ENCODE measurements at regions not wholly inside any gene's neighbourhood (a gene's known extent, or its start where the extent isn't known, plus 50 kb on each side); places are given as distances from the start of the nearest gene placed in this dataset.
"Not testable (repeated sequence)": the region's sequence is repeated elsewhere in the genome, so short reads cannot be mapped to it uniquely, and the experiment has no call there.

DNA sequence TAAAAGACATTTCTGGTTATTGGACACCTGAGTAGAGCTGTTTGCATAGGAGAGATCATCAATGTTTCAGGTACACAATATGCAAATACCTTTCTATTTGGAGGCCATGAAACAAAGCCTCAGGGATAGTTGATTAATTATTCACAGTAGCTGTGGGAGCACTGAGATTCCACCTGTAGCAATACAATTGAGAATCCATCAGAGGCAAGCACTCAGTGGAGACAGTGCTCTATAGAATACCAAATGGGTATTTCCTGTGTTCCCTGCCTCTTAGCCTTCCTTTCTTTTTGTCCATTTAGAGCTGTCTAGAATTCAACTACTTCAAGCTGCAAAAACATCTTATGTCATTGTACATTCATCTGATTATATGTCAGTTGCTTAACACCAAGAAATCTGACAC, 1754.0 kb upstream of the ACO1 start:
- no peak for DNase-seq

DNA sequence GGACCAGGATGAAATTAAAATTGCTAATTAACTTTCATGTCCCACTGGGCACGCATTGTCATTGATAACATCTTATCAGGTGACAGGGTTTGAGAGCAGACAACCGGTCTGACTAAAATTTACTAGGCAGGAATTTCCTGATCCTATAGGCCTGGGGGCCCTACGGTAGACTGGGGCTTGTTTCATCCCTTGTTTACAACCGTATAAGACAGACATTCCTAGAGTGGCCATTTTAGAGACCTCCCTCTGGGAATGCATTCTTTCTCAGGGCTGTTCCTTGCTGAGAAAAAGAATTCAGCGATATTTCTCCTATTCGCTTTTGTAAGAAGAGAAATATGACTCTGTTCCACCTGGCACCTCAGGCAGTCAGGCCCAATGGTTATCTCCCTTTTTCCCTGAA, 1737.8 kb upstream of the ACO1 start:
- DNase-seq: not testable (repeated sequence)

DNA sequence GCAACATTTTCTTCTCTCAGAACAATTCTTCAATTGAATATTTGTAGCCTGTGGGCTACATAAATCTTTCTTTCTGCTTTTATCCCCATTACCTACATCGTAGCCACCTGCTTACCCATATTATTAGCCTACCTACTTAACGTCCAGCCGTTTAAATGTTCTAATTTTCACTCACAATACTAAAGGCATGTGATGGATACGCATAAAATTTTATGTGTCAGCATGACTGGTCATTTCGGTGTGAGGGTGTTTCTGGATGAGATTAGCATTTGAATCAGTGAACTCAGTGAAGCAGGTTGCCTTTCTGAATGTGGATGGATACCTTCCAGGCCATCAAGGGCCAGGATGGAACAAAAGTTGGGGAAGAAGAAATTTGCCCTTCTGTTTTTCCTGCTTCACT, 1722.5 kb upstream of the ACO1 start:
- DNase-seq: no peak

DNA sequence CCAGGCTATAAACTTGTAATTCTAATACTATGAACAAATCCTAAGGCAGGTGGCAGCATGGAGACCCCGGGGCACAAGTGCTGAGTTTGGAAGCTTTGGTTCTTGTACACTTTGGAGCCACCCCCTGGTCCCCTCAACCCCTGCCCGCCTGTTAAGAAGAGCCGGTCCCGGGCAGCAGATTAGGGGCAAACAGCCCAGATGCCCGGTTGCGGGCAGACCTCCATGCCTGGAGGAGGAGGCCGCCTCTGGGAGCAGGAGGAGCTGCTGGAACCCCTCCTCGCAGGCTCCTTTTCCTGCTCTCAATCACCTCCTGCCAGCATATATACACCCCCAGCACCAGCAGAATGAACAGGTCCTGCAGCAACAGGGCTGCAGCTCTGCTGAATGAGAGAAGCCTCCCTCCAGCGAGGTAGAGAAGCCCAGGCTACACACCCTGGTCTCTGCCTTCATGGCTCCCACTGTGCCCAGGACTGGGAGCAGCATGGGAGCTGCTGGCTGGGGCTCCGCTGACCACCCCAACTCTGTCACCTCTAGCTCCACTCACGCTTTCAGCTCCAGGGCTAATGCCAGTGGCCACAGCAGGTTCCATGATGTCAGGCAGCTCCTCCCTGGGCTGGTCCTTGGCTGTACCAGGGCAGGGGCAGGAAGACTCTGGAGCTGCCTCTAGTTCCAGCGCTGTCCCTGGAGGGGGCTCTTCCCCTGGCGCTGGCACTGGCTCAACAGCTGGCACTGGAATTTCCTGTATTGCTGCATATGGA, 1713.5 kb upstream of the ACO1 start:
- DNase-seq: no peak

DNA sequence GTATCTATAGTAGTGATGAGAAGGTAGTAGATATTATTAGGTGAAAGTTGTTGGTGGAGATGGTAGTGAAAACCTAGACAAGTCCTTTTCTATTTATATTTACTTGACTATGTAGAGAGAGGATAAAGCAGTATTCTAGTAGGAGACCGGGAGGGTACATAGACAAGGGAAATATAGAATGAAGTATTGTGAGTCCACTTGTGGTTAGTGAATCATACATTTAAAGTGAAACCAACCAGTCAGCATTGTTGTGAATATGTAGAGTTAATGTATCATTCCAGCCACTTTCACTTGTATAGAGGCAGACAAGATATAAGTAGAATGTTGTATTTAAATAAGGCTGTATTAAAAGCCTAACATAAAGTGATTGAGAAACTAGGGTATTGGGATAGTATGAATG, 1711.3 kb upstream of the ACO1 start:
- no peak for DNase-seq

DNA sequence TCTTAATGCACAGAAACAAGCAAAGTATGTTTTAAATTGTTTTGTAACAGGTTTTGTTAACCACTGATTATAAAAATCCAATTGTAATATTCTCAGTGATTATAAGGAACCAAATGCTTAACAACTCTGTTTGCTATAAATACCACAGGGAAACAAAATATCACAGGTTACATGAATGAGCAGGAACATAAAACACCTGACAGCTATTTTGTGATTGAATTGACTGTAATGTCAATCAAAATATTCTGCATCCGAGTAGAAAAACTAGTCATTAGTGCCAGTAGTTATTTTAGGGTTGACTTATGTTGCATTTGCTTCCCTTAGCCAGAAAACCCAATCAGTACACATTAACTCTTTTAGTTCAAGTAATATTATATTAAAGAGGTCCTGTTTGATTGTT, 1707.8 kb upstream of the ACO1 start:
- DNase-seq: no peak

DNA sequence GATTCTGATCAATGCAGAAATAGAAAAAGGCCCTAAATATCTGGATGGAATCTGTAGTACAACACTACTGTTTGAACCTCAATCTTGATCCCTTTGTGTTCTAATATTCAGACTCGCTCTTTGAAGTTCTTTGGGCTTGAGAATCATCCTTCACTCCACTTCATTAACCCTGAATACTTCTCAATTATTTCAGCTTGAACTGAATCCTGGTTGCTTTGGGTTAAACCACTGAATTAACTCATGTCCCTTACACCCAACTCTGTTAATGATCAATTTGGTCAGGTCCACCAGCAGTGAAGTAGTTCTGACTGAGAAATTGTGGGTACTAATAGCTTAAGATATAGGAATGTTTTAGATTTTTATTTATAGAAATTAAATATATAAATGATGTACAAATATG, 1707.2 kb upstream of the ACO1 start:
- no peak for DNase-seq

DNA sequence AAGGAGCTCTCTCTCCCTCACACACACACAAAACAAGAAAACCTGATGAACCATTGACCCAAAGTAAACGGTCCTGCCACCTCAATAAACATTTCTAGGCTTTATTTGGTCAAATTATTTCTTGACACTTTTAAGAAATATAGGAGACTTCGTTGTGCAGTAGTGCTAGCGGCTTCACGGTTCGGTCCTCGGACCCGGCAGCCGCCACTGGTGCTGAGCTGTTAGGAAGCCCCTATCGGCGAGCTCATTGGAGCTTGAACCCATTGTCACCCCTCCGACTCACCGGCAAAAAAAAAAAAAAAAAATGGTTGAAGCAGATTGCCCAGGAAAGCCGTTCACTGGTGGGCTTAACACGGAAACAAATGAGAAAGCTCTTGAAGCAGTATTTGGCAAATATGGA, 1695.6 kb upstream of the ACO1 start:
- DNase-seq: no peak

DNA sequence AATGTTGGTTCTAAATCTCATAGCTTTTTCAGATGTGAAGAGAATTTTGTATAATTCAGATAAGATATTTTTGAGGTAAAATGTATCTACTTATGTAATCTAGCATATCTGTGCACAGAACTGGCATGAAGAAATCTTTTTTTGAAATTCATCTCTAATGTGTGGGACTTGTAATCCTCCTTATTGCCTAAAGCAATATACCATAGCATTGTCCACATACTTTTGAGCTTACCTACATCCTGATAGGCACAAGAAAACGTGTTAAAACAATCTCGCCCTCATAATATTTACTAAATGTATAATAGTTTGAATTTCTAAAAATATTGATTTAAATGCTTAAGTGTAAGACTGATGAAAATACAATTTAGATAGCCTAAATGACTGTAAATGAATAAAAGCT, 1686.5 kb upstream of the ACO1 start:
- no peak for DNase-seq

DNA sequence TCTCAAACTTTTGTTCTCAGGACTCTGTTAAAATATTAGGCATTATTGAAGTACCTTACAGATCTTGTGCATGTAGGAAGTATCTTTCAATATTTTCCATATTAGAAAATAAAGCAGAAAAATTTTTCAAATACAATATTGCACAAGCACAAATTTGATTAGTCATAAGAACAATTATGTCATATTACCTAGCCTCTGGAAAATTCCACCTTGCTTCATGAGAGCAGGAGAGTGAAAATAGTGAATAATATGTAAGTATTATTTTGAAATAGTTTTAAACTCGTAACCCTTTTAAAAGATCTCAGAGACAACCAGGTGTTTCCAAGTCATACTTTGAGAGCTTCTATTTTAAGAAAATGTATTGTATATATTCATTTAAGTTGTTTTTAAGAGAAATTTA, 1672.9 kb upstream of the ACO1 start:
- no peak for DNase-seq

DNA sequence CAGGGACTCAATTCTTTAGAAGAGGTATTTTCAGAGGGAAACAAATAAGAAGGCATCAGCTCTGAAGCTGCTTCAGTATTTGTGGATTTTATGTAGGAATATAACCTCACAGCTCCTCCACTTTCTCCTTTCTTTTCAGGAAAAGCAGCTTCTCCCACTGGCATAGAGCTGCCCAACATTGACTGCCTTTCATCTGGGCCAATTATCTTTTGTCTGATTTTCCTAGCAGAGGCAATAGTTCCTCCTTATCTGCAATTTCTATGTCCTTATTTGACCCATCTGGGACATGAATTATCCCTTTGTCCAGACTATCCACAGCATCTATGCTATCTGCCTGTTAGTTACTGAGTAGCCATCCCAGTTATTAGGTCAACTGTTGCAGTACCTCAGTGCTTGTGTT, 1671.2 kb upstream of the ACO1 start:
- no peak for DNase-seq

DNA sequence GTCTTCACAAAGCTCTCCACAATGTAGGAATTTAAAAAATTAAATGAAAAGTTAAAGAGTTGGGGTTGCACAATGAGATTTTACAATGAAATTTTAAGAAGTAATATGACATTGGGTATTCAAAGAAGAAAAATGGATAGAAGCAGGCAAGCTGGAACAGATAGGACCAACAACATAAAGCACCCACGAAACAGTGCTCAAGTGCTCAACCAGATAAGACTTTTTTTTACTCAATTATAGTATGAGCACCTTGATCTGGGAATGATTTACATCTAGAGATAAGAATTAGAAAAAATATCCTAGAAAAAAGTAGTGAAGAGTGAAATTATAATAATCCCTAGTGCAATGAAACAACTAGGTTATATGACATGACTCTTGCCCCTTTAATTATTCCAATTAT, 1670.1 kb upstream of the ACO1 start:
- DNase-seq: no peak

DNA sequence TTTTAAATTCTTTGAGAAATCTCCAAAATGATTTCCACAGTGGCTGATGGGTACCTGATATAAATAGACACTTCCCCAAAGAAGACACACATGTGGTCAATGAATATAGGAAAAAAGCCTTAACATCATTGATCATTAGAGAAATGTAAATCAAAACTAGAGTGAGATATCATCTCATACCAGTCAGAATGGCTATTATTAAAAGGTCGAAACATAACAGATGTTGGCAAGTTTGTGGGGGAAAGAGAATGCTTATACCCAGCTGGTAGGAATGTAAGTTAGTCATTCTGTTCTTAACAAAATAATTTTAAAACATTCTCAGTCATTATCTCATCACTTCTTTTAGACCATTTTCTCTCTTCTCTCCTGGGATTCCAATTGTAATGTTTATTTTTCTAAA, 1666.0 kb upstream of the ACO1 start:
- no peak for DNase-seq

DNA sequence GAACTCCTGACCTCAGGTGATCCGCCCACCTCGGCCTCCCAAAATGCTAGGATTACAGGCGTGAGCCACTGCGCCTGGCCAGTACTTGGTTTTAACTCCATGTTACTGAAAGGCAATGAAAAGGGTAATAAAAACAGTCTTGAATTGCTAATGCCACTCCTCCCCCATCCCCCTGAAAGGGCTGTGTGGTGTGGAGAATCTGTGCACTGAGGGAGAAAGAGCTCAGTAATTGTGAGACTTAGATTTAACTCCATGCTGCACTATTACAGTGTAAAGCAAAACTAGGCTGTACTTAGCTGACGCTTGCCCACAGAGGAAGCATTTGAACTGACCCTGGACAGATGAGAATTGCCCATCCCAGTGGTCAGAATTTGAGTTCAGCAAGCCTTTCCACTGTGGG, 1662.4 kb upstream of the ACO1 start:
- no peak for DNase-seq

DNA sequence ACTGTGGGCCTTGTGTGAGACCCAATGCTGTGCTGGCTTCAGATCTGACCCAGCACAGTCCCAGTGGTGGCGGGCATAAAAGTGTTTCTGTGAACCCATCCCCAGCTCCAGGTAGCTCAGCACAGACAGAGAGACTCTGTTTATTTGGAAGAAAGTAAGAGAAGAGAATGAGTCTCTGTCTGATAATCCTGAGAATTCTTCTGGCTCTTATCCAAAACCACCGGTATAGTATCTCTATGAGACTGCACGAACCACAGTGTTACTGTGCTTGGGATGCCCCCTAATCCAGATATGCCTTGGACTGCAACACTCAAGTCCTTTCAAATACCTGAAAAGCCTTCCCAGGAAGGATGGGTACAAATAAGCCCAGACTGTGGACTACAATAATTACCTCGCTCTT, 1660.8 kb upstream of the ACO1 start:
- DNase-seq: no peak

DNA sequence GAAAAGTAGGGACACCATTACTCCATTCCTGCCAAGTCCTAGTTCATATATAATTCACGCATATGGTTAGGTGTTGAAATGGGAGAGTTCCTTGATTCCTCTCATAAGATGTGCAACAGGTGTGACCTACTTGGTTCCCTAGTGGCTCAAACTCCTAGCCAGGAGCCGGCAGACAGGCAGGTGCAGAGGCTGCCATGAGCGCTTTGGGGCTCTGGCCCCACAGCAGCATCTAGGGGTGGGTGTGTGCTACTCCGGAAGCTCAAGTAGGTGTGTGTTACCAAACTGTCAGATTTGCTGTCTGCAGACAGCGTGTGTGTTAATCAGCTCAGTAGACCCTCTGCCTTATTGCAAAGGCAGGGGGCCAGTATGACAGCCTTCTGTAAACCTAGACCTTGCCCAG, 1652.4 kb upstream of the ACO1 start:
- no peak for DNase-seq

DNA sequence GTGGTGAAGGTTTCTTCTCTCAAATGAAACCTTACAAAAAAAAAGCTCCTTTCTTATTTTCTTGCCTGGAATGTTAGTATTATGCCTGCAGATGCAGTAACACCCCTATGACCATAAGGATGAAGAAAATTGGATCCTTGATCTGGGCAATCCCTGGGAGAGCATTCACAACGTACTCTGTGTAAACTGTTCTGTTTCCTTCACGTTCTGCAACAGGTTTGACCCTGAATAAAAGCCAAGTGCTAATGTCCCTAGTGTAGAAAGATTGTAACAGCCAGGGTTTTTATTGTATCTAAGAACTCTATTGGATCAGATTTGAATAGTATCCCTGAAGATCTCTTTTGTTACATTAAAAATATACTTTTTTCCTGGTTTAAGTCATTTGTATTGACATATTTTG, 1639.6 kb upstream of the ACO1 start:
- no peak for DNase-seq

DNA sequence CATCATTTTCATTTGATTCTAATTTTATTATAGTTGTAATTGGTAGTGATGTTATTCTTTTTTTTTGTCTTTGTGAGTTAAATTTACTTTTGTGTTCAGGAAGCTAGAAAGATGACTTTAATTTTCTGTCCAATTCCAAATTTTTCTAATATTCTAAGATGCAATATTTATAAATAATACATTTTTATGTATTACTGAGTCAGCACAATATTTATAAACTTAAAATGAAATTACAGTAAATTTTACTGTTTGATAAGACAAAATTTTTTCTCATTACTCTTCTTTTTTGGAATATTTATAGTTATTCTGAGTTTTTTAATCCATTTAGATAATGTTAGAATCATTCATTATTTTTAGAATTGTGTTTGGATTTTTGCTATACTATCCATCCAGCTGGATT, 1637.9 kb upstream of the ACO1 start:
- no peak for DNase-seq

DNA sequence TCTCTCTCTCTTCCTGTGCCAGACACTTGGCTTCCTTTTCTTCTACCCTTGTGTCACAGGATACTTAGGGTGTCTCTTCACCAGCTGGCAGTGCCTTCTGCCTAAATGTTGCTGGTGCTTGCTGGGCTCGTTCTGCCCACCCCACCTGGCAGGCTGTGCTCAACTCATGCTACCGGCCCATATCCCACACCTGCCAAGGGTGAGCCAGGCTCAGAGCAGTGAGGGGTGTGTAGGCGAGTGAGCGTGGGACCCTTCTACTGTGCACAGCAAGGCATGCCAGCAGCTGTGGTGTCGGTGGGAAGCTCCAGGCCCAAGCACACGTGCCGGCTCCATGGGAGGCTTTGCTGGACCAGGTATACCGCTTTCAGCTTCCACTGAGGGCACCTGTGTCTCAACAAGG, 1626.7 kb upstream of the ACO1 start:
- DNase-seq: no peak

DNA sequence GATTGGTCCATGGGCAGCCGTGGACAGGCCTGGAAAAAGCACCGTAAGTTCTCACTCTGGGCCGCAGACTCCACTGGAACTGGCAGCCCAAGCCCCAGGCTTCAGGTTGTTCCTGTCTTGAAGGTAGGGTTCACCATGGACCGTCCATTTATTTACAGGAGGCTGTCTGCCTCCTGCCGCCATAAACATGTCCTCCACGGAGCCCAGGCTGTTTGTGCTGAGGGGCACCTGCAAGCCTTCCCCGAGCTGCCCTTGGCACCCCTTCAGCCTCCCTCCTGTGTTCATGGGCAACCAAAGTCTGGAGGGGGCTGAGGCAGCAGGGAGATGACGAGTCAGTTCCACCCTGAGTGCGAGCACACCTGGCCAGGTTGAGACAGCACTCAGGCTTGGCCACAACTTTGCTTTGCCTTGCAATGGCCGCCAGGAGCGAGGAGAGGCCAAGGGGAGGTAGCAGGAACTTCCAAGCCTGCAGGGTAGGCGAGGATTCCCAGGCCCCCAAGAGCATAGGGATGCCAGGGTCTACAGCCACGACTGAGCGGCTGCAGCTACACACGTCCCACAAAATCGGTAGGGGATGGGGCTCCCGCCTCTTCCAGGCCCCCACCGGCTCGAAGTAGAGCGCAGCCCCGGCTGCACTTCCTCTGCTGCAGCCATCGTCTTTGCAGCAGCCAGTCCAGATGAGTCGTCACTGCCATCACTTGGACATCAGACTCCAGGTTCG, 1625.6 kb upstream of the ACO1 start:
- no peak for DNase-seq

DNA sequence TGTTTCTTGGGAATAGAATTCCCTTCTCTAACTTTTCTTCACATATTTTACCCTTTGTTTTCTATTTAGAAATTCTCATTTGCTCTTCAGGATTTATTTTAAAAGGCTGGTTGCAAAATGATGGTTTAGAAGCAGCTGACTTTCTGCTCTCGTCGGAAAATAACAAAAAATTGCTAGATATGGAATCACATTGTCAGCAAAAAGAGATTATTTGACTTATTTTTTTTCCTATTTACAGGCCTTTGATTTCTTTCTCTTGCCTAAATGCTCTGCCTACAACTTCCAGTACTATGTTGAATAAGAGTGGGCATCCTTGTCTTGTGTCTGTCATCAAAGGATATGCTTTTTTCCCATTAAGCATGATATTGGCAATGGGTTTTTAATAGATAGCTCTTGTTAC, 1619.1 kb upstream of the ACO1 start:
- DNase-seq: no peak

DNA sequence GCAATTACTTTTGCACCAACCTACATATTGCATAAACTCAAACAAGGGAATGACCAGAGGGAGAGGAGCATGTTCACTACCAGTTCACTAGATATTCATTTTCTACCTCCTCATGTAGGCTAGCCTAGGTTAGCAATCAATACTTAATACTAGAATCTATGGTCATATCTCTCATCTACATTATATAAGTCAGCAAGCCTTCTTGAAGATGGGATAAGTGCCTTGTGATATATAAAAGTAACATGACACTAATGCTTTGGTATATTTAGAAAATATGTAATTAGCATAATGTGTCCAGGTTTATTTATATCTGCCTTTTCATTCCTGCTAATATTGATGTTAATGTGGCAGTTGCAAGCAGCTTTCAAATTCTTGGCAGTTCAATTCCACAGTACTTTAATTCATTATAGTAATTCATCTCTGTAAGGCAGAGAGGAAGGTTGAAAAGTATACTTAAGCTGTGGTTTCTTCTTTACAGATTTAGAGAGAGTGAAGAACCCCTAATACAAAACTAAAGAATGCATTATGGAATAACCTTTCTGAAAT, 1613.2 kb upstream of the ACO1 start:
- DNase-seq: no peak

DNA sequence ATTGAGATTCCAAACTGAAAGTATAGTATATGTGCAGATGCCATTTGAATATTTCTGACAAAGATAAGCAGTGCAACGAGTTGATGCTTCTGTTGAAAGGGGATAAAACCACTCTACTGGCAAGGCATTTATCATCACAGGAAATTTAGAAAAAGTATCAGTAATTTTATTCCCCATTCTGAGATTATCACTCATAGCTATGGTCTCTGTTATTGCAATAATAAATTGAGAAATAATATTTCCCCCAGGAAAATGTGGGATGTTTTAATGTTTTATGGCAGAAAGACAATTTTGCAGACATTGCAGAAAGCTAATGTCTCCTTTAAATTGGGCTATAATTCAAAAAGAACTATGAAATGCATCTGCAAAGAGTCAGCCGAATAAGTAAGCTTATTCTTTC, 1612.7 kb upstream of the ACO1 start:
- DNase-seq: no peak

DNA sequence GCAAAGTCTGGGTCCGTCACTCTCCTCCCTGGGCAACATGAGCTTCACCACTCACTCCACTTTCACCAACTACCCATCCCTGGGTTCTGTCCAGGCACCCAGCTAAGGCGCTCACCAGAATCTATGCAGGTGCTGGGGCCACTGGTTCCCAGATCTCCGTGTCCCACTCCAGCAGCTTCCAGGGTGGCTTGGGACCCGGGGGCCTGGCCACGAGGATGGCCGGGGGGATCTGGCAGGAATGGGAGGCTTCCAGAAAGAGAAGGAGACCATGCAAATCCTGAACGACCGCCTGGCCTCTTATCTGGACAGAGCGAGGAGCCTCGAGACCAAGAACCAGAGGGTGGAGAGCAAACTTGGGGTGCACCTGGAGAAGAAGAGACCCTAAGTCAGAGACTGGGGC, 1611.0 kb upstream of the ACO1 start:
- no peak for DNase-seq

DNA sequence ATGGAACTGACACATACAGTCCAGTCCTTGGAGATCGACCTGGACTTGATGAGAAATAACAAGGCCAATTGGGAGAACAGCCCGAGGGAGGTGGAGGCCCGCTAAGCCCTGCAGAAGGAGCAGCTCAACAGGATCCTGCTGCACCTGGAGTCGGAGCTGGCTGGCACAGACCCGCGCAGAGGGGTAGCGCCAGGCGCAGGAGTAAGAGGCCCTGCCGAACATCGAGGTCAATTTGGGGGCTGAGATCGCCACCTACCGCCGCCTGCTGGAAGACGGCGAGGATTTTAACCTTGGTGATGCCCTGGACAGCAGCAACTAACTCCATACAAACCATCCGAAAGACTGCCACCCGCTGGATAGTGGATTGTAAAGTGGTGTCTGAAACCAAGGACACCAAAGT, 1610.1 kb upstream of the ACO1 start:
- no peak for DNase-seq

Measured in CD4-positive, alpha-beta T cell treated with Interferon alpha-2 for 1 hour (primary cell).